ENCODE measurements at regions not wholly inside any gene's neighbourhood (a gene's known extent, or its start where the extent isn't known, plus 50 kb on each side); places are given as distances from the start of the nearest gene placed in this dataset.

DNA sequence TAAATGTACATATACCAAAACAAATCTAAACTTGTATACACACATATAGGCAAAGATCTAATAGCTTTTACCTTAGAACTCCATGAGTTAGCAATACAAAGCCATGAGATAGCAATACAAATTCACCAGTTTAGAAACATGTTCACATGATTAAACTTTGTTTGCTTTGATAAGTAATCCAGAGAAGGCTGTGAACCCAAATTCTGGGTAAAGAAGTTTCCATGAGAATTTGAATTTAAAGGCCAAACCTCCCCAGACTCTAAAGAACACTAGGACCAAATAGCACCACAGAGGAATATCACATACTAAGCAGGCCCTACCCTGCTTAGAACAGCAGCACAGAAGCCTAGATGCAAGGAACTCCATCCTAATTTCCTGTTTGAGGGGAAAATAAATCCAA lies 83.7 kb upstream of the TP63 start:
- TF ChIP-seq TAF1 (IDR thresholded peaks at IDR 0.05; ENCODE audit: low read depth, low read length), result no peak
- TF ChIP-seq POLR2A (IDR thresholded peaks at IDR 0.05; ENCODE audit: low read depth, low read length), result no peak
- no peak for TF ChIP-seq POU2F2 (IDR thresholded peaks at IDR 0.05; ENCODE audit: low read depth, low read length)
